GM12878 (cell line): ENCODE measurements at regions not wholly inside any gene's neighbourhood (a gene's known extent, or its start where the extent isn't known, plus 50 kb on each side); places are given as distances from the start of the nearest gene placed in this dataset.

Experiments
- ATAC-seq: fragments of 200-7000 bp; cut with Tn5 transposase; 3 replicates; pipeline ENCODE4 v1.9.1; 2020; ENCODE audit warnings: mild to moderate bottlenecking, moderate library complexity
- BruUV-seq: library from RNA; stranded (reverse); fragments of 400-500 nt; replicated peaks from 2 replicates; lab custom pipeline; 2021; lab: Mats Ljungman, UMichigan
- CTCF ChIA-PET: fragments of 300-600 bp; sonication (Branson Sonifier 250); formaldehyde crosslinking; extraction: SDS; loops from one replicate; lab custom pipeline; 2021; ENCODE audit warnings: inconsistent platforms; lab: Yijun Ruan, JAX
- POLR2A ChIA-PET: fragments of 350-600 bp; formaldehyde crosslinking; extraction: SDS; loops from one replicate; lab custom pipeline; 2021; ENCODE audit warnings: inconsistent platforms; lab: Charles Lee
- RAD21 ChIA-PET: fragments of 300-600 bp; sonication (Branson Sonifier 250); formaldehyde crosslinking; loops from one replicate; lab custom pipeline; 2023; ENCODE audit warnings: antibody characterized with exemption; ENCODE audit not compliant: unreplicated experiment; lab: Charles Lee
- SMC1A ChIA-PET: fragments of 300-600 bp; sonication (Branson Sonifier 250); formaldehyde crosslinking; loops from one replicate; lab custom pipeline; 2023; ENCODE audit not compliant: unreplicated experiment, uncharacterized antibody; lab: Charles Lee
- DNase-seq: peaks from one replicate; pipeline ENCODE4 v3.0.0-alpha.2; 2011; ENCODE audit warnings: low read depth, low spot score
- FAIRE-seq: peaks from 3 replicates; lab custom pipeline; 2011; peaks lifted over from hg19 to GRCh38; lab: Jason Lieb, UNC
- H2AFZ ChIP-seq: 2 replicates; pipeline ENCODE4 v1.6.0; 2011; ENCODE audit warnings: low read depth, low read length, control low read depth; ENCODE audit not compliant: control insufficient read depth
- H3K27ac ChIP-seq: 2 replicates; pipeline ENCODE4 v1.5.1; 2011; ENCODE audit warnings: control low read depth; ENCODE audit not compliant: control insufficient read depth, insufficient read depth
- H3K27me3 ChIP-seq, 2 experiments: replicated peaks in 1 of 2; 2 replicates each; pipeline versions ENCODE4 v1.6.0 to v1.6.1; 2011; ENCODE audit warnings: low read length in 1 of 2; ENCODE audit not compliant: control insufficient read depth in 2 of 2, insufficient read depth in 2 of 2
- H3K36me3 ChIP-seq, 2 experiments: 2 replicates each; pipeline ENCODE4 v1.5.1; 2011; ENCODE audit warnings: low read length in 1 of 2; ENCODE audit not compliant: control insufficient read depth in 2 of 2, insufficient read depth in 2 of 2
- H3K4me1 ChIP-seq: 2 replicates; pipeline ENCODE4 v1.6.1; 2011; ENCODE audit warnings: mild to moderate bottlenecking, low read length, moderate library complexity, mixed read lengths; ENCODE audit not compliant: control insufficient read depth, insufficient read depth
- H3K4me2 ChIP-seq: 2 replicates; pipeline ENCODE4 v1.6.0; 2011; ENCODE audit warnings: control low read depth; ENCODE audit not compliant: control insufficient read depth, insufficient read depth
- H3K4me3 ChIP-seq: fragments of 200-600 bp; sonication (generic); 2 replicates; pipeline ENCODE4 v1.5.1; 2016
- H3K79me2 ChIP-seq: 2 replicates; pipeline ENCODE4 v1.6.0; 2011; ENCODE audit warnings: low read length; ENCODE audit not compliant: control insufficient read depth, insufficient read depth
- H3K9ac ChIP-seq: 2 replicates; pipeline ENCODE4 v1.8.0; 2011; ENCODE audit warnings: low read length, control low read depth, mixed read lengths; ENCODE audit not compliant: control insufficient read depth, insufficient read depth
- H3K9me3 ChIP-seq: replicated peaks from 3 replicates; pipeline ENCODE4 v1.5.1; 2011; ENCODE audit warnings: mild to moderate bottlenecking, low read length; ENCODE audit not compliant: control insufficient read depth, insufficient read depth
- H4K20me1 ChIP-seq: 2 replicates; pipeline ENCODE4 v1.6.0; 2011; ENCODE audit not compliant: control insufficient read depth, insufficient read depth
- HDAC2 ChIP-seq: fragments of 200-600 bp; sonication (generic); IDR thresholded peaks from 2 replicates; pipeline ENCODE4 v1.6.1; 2017
- NBN ChIP-seq: fragments of 450-650 bp; IDR thresholded peaks from 2 replicates; pipeline ENCODE4 v1.6.1; 2016
- NFYA ChIP-seq: IDR thresholded peaks from 2 replicates; pipeline ENCODE4 v1.6.1; 2011; ENCODE audit warnings: low read depth, mild to moderate bottlenecking, low read length, improper control_type of control experiment, borderline replicate concordance
- NFYB ChIP-seq: IDR thresholded peaks from 2 replicates; pipeline ENCODE4 v1.6.1; 2011; ENCODE audit warnings: low read depth, mild to moderate bottlenecking, low read length, improper control_type of control experiment, moderate library complexity; ENCODE audit not compliant: insufficient read depth
- PAX5 ChIP-seq: IDR thresholded peaks from 2 replicates; pipeline ENCODE4 v1.6.1; 2011; ENCODE audit warnings: low read depth, low read length, borderline replicate concordance
- POU2F2 ChIP-seq: IDR thresholded peaks from 3 replicates; pipeline ENCODE4 v1.6.1; 2011; ENCODE audit warnings: low read depth, mild to moderate bottlenecking, low read length, borderline replicate concordance
- RAD21 ChIP-seq: IDR thresholded peaks from 2 replicates; pipeline ENCODE4 v1.6.1; 2011; ENCODE audit warnings: mild to moderate bottlenecking, low read depth, low read length, moderate library complexity; ENCODE audit not compliant: insufficient read depth
- SIX5 ChIP-seq: IDR thresholded peaks from 2 replicates; pipeline ENCODE4 v1.6.1; 2011; ENCODE audit warnings: mild to moderate bottlenecking, low read depth, low read length, moderate library complexity; ENCODE audit not compliant: severe bottlenecking
- SMC3 ChIP-seq: IDR thresholded peaks from 2 replicates; pipeline ENCODE4 v1.6.1; 2011; ENCODE audit warnings: low read length, improper control_type of control experiment, borderline replicate concordance
- SRF ChIP-seq, 2 experiments: IDR thresholded peaks; 2 replicates each; pipeline ENCODE4 v1.6.1; 2011; ENCODE audit warnings: low read depth in 2 of 2, low read length in 2 of 2, mild to moderate bottlenecking in 1 of 2, moderate library complexity in 1 of 2
- whole genome bisulfite sequencing: methylation state at CpG from one replicate; pipeline ENCODE4 v1.1.6; 2016; ENCODE audit warnings: low lambda C conversion rate; ENCODE audit not compliant: insufficient replicate concordance, insufficient coverage; ENCODE audit errors: missing lambda C conversion rate; 5-methylcytosine and 5-hydroxymethylcytosine counted together
- in situ Hi-C: fragments of 300-500 bp; cut with MboI; formaldehyde crosslinking; loops from 9 replicates; pipeline ENCODE4 v1.14.3; 2018; ENCODE audit warnings: mixed read lengths
- intact Hi-C: fragments of 100-400 bp; cut with micrococcal nuclease; formaldehyde crosslinking; loops from one replicate; pipeline ENCODE4 v1.14.2; 2022; ENCODE audit not compliant: unreplicated experiment
- TF ChIP-seq, protein P1 (sequence below): IDR thresholded peaks from 2 replicates; pipeline ENCODE4 v1.6.1; 2011; ENCODE audit warnings: mild to moderate bottlenecking, low read depth, low read length, moderate library complexity; ENCODE audit not compliant: insufficient replicate concordance
- TF ChIP-seq, protein P2 (sequence below): IDR thresholded peaks from 2 replicates; pipeline ENCODE4 v1.6.1; 2011; ENCODE audit warnings: borderline replicate concordance, low read depth, mild to moderate bottlenecking, moderate library complexity, low read length; ENCODE audit not compliant: insufficient read depth, poor library complexity, severe bottlenecking
- TF ChIP-seq, protein P3 (sequence below): fragments of 450-650 bp; conservative IDR thresholded peaks from 2 replicates; pipeline ENCODE4 v1.6.1; 2017; ENCODE audit warnings: mild to moderate bottlenecking, moderate library complexity

DNA sequence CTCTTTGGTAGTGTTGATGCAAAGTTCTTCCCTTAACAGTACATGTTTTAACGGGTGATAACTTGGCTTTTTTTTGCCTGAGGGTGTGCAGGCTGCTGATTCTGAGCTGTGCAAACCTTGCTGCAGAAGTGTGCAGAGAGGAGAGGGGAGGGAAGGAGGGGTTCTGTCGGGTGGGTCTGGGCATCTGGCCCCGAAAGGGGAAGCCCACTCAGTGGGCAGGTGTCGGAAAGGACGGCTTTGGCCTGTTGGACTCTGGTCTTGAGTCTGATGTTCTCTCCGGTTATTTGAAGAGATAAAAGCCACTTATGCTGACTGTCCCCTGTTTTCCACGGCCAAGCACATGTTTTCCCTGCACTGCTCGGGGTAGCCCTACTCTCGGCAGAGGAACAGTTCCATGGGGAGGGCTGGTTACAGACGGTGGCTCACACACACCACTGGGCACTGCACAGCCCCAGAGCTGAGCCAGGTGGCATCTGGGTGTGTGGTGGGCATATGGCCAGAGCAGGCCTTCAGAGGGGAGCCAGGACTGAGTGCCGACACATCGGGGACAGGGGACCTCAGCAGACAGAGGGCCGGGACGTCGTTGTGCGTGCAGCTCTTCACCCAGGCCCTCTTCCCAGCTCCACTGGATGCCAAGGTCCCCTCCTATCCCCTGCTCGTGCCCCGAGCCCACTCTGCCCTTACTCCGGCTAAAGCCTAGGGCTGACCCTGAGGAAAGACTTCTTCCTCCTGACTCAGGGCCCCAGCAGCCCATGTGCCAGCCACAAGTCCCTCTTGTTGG is 93.2 kb downstream of the TEX29 start:
- Histone ChIP-seq H4K20me1 (no peaks in the 10 kb centered on the region), H3K27ac (no peak overlapping the region), H3K27me3 (no peaks in the 10 kb centered on the region; a peak in 1 of 4 replicates), H3K4me3 (no peak overlapping the region), H3K4me2 (no peak overlapping the region), H3K79me2 (no peaks in the 10 kb centered on the region), H3K4me1 (no peaks in the 10 kb centered on the region), H2AFZ (no peak overlapping the region), H3K9ac (no peak overlapping the region), H3K9me3 (no peaks in the 10 kb centered on the region), H3K36me3 (no peaks in the 10 kb centered on the region)
- 32% methylated on average over 19 of the region's 19 CpGs for WGBS
- ATAC-seq (no peak), FAIRE-seq (no peak), DNase-seq (no peak)
- TF ChIP-seq RAD21, result no peak
- intact Hi-C loops, result no loop called here
- POLR2A ChIA-PET, result no interaction called here
- RAD21 ChIA-PET, result no interaction called here
- CTCF ChIA-PET, result interaction anchor here (0.7 kb wide), 1 partner anchor 341 kb away, joined by 3 read pairs; no protein-coding TSS in a partner anchor
- no TSS peak for BruUV-seq
- SMC1A ChIA-PET, result no interaction called here
- in situ Hi-C loops, result no loop called here

DNA sequence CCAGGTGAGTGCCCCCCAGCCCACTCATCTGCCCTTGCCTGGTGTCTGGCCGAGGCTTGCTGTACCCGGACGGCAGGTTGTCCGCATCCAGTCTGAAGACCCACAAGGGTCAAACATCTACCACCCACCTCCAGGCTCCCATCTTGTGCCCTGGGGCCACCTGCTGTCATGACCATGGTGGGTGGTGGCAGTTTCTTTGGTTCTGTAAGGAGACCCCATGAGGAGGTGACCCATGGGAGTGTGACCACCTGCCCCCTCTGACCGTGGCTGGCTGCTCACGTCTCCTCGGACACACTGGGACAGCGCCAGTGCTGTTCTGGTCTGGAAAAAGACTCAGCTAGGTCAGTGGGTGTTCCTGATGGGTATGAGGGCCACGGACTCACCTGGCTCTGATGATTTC is 93.9 kb downstream of the TEX29 start:
- ChIA-PET POLR2A (no interaction called here), RAD21 (no interaction called here), CTCF (no interaction called here), SMC1A (no interaction called here)
- Histone ChIP-seq H3K4me1 (no peaks in the 10 kb centered on the region), H3K79me2 (no peaks in the 10 kb centered on the region), H3K27me3 (no peaks in the 10 kb centered on the region; a peak in 1 of 4 replicates), H3K4me2 (no peak overlapping the region), H4K20me1 (no peaks in the 10 kb centered on the region), H3K4me3 (no peak overlapping the region), H3K36me3 (no peaks in the 10 kb centered on the region), H2AFZ (no peak overlapping the region), H3K9me3 (no peaks in the 10 kb centered on the region), H3K9ac (no peak overlapping the region), H3K27ac (no peak overlapping the region)
- BruUV-seq, result no TSS peak
- FAIRE-seq (no peak), DNase-seq (no peak), ATAC-seq (no peak)
- WGBS, result 39% methylated on average over 9 of the region's 9 CpGs
- in situ Hi-C loops (no loop called here), intact Hi-C loops (no loop called here)
- TF ChIP-seq, protein P1, sequence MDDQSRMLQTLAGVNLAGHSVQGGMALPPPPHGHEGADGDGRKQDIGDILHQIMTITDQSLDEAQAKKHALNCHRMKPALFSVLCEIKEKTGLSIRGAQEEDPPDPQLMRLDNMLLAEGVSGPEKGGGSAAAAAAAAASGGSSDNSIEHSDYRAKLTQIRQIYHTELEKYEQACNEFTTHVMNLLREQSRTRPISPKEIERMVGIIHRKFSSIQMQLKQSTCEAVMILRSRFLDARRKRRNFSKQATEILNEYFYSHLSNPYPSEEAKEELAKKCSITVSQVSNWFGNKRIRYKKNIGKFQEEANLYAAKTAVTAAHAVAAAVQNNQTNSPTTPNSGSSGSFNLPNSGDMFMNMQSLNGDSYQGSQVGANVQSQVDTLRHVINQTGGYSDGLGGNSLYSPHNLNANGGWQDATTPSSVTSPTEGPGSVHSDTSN, result no peak
- TF ChIP-seq HDAC2, result no peak
- no peak for TF ChIP-seq NBN
- no peak for TF ChIP-seq NFYB
- TF ChIP-seq, protein P2, sequence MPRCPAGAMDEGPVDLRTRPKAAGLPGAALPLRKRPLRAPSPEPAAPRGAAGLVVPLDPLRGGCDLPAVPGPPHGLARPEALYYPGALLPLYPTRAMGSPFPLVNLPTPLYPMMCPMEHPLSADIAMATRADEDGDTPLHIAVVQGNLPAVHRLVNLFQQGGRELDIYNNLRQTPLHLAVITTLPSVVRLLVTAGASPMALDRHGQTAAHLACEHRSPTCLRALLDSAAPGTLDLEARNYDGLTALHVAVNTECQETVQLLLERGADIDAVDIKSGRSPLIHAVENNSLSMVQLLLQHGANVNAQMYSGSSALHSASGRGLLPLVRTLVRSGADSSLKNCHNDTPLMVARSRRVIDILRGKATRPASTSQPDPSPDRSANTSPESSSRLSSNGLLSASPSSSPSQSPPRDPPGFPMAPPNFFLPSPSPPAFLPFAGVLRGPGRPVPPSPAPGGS, result no peak
- TF ChIP-seq SMC3, result no peak
- TF ChIP-seq SIX5, result no peak
- TF ChIP-seq SRF (IDR thresholded peaks at IDR 0.05; ENCODE audit: low read depth in 2 of 2, low read length in 2 of 2), result no peak
- no peak for TF ChIP-seq NFYA
- no peak for TF ChIP-seq PAX5
- TF ChIP-seq, protein P3, sequence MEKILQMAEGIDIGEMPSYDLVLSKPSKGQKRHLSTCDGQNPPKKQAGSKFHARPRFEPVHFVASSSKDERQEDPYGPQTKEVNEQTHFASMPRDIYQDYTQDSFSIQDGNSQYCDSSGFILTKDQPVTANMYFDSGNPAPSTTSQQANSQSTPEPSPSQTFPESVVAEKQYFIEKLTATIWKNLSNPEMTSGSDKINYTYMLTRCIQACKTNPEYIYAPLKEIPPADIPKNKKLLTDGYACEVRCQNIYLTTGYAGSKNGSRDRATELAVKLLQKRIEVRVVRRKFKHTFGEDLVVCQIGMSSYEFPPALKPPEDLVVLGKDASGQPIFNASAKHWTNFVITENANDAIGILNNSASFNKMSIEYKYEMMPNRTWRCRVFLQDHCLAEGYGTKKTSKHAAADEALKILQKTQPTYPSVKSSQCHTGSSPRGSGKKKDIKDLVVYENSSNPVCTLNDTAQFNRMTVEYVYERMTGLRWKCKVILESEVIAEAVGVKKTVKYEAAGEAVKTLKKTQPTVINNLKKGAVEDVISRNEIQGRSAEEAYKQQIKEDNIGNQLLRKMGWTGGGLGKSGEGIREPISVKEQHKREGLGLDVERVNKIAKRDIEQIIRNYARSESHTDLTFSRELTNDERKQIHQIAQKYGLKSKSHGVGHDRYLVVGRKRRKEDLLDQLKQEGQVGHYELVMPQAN, result no peak
- no peak for TF ChIP-seq POU2F2
